22Rv1 (cell line): ENCODE measurements at regions not wholly inside any gene's neighbourhood (a gene's known extent, or its start where the extent isn't known, plus 50 kb on each side); places are given as distances from the start of the nearest gene placed in this dataset.

Source experiments
- ZFX ChIP-seq: fragments of 450-650 bp; IDR thresholded peaks from 2 replicates; pipeline ENCODE4 v1.6.1; 2017; ENCODE audit warnings: antibody characterized with exemption, borderline replicate concordance
- TF ChIP-seq, protein P1 (sequence below): fragments of 450-650 bp; IDR thresholded peaks from 2 replicates; pipeline ENCODE4 v1.5.1; 2017; ENCODE audit warnings: mild to moderate bottlenecking

GRCh38 chr13:106905380-106906162 is 337.6 kb upstream of the ARGLU1 start:
- TF ChIP-seq, protein P1, sequence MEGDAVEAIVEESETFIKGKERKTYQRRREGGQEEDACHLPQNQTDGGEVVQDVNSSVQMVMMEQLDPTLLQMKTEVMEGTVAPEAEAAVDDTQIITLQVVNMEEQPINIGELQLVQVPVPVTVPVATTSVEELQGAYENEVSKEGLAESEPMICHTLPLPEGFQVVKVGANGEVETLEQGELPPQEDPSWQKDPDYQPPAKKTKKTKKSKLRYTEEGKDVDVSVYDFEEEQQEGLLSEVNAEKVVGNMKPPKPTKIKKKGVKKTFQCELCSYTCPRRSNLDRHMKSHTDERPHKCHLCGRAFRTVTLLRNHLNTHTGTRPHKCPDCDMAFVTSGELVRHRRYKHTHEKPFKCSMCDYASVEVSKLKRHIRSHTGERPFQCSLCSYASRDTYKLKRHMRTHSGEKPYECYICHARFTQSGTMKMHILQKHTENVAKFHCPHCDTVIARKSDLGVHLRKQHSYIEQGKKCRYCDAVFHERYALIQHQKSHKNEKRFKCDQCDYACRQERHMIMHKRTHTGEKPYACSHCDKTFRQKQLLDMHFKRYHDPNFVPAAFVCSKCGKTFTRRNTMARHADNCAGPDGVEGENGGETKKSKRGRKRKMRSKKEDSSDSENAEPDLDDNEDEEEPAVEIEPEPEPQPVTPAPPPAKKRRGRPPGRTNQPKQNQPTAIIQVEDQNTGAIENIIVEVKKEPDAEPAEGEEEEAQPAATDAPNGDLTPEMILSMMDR: no peak
- no peak for TF ChIP-seq ZFX
